ENCODE measurements at regions not wholly inside any gene's neighbourhood (a gene's known extent, or its start where the extent isn't known, plus 50 kb on each side); places are given as distances from the start of the nearest gene placed in this dataset.

DNA sequence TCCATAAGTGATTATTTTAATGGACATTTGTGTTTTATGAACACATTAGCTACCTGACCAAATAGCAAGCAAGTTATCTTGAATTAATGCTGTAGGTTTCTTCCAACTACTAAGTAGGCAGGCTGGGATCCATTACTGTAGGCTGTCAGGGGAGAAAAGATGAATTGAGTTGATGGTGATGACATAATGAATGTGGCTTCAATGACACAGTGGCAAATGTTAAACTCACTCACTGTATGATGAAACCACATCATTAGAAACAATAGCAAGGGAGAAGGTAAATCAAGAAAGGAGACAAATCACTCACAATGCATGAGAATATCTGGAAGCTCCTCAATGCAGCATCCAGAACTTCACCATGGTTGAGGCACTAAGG is 529.7 kb upstream of the CITED2 start:
- no peak overlapping the region for H3K4me3 ChIP-seq (ENCODE audit: low read depth, low read length)
- no peaks in the 10 kb centered on the region for H3K27me3 ChIP-seq (ENCODE audit: control insufficient read depth, insufficient read depth, low read length)
- H3K9ac ChIP-seq (ENCODE audit: low read depth, low read length) = no peak overlapping the region
- H3K9me3 ChIP-seq (ENCODE audit: control insufficient read depth, insufficient read depth, low read length) = no peaks in the 10 kb centered on the region
- H3K36me3 ChIP-seq (ENCODE audit: control insufficient read depth, insufficient read depth, low read length) = no peaks in the 10 kb centered on the region
- H3K4me1 ChIP-seq (ENCODE audit: control insufficient read depth, insufficient read depth, low read length) = peaks cover 4% of the 10 kb centered on the region

DNA sequence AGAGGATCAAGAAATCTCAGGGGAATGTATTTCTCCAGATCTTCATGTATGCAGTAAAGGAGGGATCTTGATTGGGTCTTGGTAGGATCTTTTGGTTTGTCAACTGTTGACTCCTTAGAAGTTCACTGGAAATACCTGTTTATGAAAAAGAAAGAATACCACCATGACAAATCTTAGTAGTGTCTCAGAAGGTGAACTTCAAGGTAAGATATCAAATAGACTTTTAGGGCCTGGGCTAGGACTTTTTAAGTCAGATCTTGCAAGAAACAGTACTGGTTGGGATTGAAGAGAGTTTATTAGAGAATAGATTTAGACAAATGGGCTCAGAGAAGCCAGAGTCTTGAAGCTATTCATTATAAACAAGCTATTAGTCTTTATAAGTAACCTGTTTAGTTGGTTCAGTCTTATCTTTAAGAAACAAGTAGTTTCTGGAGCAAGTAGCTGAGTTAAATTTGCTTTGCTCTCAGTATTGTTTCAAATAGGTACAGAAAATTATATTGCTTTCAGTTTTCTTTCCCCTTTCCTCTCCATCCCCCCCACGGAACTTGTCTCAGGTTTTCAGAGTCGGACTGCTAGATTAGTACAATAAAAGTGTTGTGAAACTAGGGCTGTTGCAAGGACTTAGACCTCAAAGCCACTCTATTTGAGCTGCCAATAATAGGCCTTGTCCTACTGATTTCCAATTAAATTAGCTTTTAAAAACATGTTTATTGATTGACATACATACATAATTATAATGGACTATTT is 529.1 kb upstream of the CITED2 start:
- H3K36me3 ChIP-seq (ENCODE audit: control insufficient read depth, insufficient read depth, low read length) = no peaks in the 10 kb centered on the region
- no peak overlapping the region for H3K4me3 ChIP-seq (ENCODE audit: low read depth, low read length)
- H3K27me3 ChIP-seq (ENCODE audit: control insufficient read depth, insufficient read depth, low read length) = no peaks in the 10 kb centered on the region
- H3K9ac ChIP-seq (ENCODE audit: low read depth, low read length) = no peak overlapping the region
- H3K4me1 ChIP-seq (ENCODE audit: control insufficient read depth, insufficient read depth, low read length) = peaks cover 4% of the 10 kb centered on the region
- H3K9me3 ChIP-seq (ENCODE audit: control insufficient read depth, insufficient read depth, low read length) = no peaks in the 10 kb centered on the region

DNA sequence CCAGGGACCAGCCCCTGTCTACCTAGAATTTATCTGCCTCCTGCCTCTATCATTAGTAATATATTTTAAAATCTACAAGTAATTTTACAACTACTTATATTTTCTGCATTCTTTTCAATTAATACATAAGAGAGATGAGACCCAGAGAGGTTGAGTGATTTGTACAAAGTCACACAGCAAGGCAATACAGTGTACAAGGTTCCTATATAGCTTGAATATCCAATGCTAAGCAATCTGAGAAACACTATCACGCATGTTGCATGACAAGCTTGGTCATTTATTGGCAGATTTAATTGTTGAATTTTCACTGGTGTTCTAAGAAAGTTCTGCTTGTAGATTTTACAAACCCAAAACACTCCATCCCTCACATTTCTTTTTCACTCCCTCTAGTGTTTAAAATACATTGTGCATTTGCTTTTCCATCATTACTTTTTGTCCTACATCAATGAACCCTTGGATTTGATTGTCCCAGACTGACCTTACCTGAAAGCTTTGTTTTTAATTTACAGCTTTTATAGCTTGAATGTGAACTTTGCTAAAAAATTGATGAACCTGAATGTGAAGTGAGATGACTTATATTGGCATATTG is 520.9 kb upstream of the CITED2 start:
- H3K36me3 ChIP-seq (ENCODE audit: control insufficient read depth, insufficient read depth, low read length) = no peaks in the 10 kb centered on the region
- no peak overlapping the region for H3K9ac ChIP-seq (ENCODE audit: low read depth, low read length)
- no peak overlapping the region for H3K4me3 ChIP-seq (ENCODE audit: low read depth, low read length)
- no peaks in the 10 kb centered on the region for H3K9me3 ChIP-seq (ENCODE audit: control insufficient read depth, insufficient read depth, low read length)
- no peaks in the 10 kb centered on the region for H3K27me3 ChIP-seq (ENCODE audit: control insufficient read depth, insufficient read depth, low read length)
- H3K4me1 ChIP-seq (ENCODE audit: control insufficient read depth, insufficient read depth, low read length) = no peaks in the 10 kb centered on the region

DNA sequence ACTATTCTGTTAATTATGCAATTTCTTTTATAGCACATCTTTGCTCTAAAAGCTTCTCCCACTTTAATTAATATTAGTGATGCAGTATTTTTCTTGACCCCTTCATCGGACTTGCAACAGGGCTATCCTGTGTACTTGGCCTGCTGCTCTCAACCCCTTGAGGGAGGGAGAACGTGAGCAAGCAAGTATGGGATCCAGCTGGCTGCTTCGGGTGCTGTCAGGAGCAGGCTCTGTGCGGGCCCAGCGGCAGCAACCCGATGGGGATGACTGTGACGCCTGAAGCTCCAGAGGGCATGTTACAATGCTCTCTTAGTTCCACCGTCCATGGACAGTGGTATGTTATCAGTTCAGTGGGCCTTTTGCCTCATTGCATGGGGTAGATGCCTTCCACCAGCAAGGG is 519.8 kb upstream of the CITED2 start:
- peaks cover 8% of the 10 kb centered on the region for H3K4me1 ChIP-seq (ENCODE audit: control insufficient read depth, insufficient read depth, low read length)
- H3K27me3 ChIP-seq (ENCODE audit: control insufficient read depth, insufficient read depth, low read length) = no peaks in the 10 kb centered on the region
- H3K36me3 ChIP-seq (ENCODE audit: control insufficient read depth, insufficient read depth, low read length) = no peaks in the 10 kb centered on the region
- no peaks in the 10 kb centered on the region for H3K9me3 ChIP-seq (ENCODE audit: control insufficient read depth, insufficient read depth, low read length)
- no peak overlapping the region for H3K4me3 ChIP-seq (ENCODE audit: low read depth, low read length)
- no peak overlapping the region for H3K9ac ChIP-seq (ENCODE audit: low read depth, low read length)

DNA sequence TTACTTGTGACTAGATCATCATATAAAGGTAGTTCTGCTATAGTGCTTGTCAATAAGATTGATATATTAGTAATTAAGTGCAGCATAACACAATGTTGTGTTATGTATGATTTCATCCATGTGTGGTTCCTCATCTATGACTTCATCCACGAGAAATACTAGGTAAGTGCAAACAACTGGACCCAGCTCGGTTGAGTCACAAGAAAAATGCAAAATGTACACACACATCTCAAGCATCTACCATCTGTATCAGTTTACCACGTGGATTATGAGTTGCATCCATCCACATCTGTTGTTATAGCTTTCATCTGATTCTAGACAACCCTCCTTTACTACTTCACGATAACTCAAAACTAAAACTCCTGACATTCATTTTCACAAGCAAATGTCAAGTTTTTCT is 517.0 kb upstream of the CITED2 start:
- H3K4me3 ChIP-seq (ENCODE audit: low read depth, low read length) = no peak overlapping the region

DNA sequence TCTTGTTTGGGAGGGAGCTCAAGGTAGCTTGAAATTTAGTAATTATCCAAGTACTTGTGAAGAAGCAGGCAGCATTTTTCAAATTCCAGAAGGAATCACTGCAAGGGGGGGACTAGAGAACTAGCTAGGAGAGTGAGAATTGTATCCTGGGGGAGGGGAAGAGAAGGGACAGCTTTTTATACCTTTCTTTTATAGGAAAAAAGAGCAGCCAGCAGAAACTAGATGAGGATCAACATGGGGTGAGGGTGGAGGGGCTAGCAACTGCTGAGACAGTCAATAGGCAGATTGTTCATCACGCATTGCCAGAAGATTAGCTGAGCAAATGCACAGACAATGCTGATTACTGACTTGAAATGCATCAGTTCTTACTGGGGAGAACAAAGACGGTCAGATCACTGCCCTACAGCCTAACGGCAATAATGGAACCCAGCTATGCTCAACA is 514.3 kb upstream of the CITED2 start:
- Histone ChIP-seq H3K4me3 (ENCODE audit: low read depth, low read length) (no peak overlapping the region), H3K9me3 (ENCODE audit: control insufficient read depth, insufficient read depth, low read length) (no peaks in the 10 kb centered on the region), H3K27me3 (ENCODE audit: control insufficient read depth, insufficient read depth, low read length) (no peaks in the 10 kb centered on the region), H3K36me3 (ENCODE audit: control insufficient read depth, insufficient read depth, low read length) (no peaks in the 10 kb centered on the region), H3K4me1 (ENCODE audit: control insufficient read depth, insufficient read depth, low read length) (peaks cover 27% of the 10 kb centered on the region), H3K9ac (ENCODE audit: low read depth, low read length) (no peak overlapping the region)

More for the DNA sequence above, 517.0 kb upstream of the CITED2 start:
- Histone ChIP-seq H3K4me1 (ENCODE audit: control insufficient read depth, insufficient read depth, low read length) (peaks cover 18% of the 10 kb centered on the region), H3K9ac (ENCODE audit: low read depth, low read length) (no peak overlapping the region), H3K36me3 (ENCODE audit: control insufficient read depth, insufficient read depth, low read length) (no peaks in the 10 kb centered on the region), H3K27me3 (ENCODE audit: control insufficient read depth, insufficient read depth, low read length) (no peaks in the 10 kb centered on the region), H3K9me3 (ENCODE audit: control insufficient read depth, insufficient read depth, low read length) (no peaks in the 10 kb centered on the region)

DNA sequence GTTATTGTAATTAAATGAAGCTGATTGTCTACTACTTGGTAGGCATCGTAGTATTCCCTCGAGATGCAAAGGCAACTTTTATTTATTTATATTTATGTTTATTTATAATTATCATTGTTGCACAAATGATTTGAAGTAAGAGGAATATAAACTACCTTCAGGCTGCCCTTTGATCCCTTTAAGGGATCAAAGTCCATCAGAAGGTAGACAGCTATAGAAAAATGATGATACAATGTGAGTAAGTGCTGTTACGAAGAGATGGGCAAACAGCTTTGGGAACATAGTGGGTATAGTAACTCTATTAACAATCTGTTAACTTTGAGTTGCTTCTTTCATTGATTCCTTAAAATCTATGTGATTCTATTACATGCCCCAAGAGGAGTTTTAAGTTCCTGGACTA is 512.8 kb upstream of the CITED2 start:
- Histone ChIP-seq H3K9ac (ENCODE audit: low read depth, low read length) (no peak overlapping the region), H3K36me3 (ENCODE audit: control insufficient read depth, insufficient read depth, low read length) (no peaks in the 10 kb centered on the region), H3K4me3 (ENCODE audit: low read depth, low read length) (no peak overlapping the region), H3K4me1 (ENCODE audit: control insufficient read depth, insufficient read depth, low read length) (peaks cover 35% of the 10 kb centered on the region), H3K9me3 (ENCODE audit: control insufficient read depth, insufficient read depth, low read length) (no peaks in the 10 kb centered on the region), H3K27me3 (ENCODE audit: control insufficient read depth, insufficient read depth, low read length) (no peaks in the 10 kb centered on the region)

DNA sequence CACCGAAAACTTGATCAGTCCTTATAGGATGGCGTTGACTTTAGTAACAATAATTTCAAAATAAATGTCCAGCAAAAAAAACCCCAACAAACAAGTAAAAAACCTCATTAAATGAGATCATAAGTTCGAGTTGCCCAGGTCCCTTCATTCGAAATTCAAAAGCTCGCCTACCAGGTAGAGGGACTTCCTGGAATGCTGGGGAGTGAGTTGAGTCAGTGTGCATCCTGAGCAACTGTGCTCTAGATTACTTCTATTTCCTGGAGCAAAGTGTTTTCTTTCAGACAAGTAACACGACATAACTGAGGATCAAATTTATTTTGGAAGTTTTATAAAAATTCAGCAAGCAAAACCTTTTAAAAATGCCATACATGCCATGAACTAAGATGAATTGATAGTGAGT is 511.9 kb upstream of the CITED2 start:
- Histone ChIP-seq H3K36me3 (ENCODE audit: control insufficient read depth, insufficient read depth, low read length) (no peaks in the 10 kb centered on the region), H3K4me3 (ENCODE audit: low read depth, low read length) (no peak overlapping the region), H3K4me1 (ENCODE audit: control insufficient read depth, insufficient read depth, low read length) (peaks cover 35% of the 10 kb centered on the region), H3K9ac (ENCODE audit: low read depth, low read length) (no peak overlapping the region), H3K9me3 (ENCODE audit: control insufficient read depth, insufficient read depth, low read length) (no peaks in the 10 kb centered on the region), H3K27me3 (ENCODE audit: control insufficient read depth, insufficient read depth, low read length) (no peaks in the 10 kb centered on the region)

DNA sequence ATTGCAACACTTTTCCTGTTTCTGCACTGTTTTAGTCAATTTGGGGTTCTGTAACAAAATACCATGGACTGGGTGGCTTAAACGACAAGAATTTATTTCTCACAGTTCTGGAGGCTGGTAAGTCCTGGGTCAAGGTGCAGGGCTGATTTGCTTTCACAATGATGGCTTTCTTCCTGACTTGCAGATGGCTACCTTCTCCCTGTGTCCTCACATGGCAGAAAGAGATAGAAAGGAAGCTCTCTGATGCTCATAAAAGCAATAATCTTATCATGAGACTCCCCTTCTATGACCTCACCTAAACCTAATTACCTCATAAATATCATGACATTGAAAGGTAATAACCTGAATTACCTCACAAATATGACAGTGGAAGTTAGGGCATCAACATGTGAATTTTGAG is 511.5 kb upstream of the CITED2 start:
- H3K4me3 ChIP-seq (ENCODE audit: low read depth, low read length) = no peak overlapping the region
- no peak overlapping the region for H3K9ac ChIP-seq (ENCODE audit: low read depth, low read length)
- no peaks in the 10 kb centered on the region for H3K9me3 ChIP-seq (ENCODE audit: control insufficient read depth, insufficient read depth, low read length)
- H3K27me3 ChIP-seq (ENCODE audit: control insufficient read depth, insufficient read depth, low read length) = no peaks in the 10 kb centered on the region
- no peaks in the 10 kb centered on the region for H3K36me3 ChIP-seq (ENCODE audit: control insufficient read depth, insufficient read depth, low read length)
- peaks cover 39% of the 10 kb centered on the region for H3K4me1 ChIP-seq (ENCODE audit: control insufficient read depth, insufficient read depth, low read length)

DNA sequence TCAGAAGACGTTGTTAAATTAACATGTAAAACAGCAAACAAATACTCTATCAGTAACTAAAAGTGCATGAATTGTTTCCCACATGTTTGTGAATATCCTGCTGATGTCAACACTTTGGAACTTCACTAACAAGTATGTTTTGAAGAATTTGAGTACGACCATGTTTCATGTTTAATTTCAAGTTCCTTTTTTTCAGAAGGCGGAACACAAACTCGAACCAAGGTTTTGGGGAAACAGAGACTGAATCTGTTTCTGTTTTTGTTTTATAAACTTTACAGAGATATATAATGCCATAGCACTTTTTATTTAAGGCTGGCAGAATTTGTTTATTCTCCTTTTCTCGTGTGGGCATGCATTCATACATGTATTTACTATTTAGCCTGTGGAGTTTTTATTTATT is 509.3 kb upstream of the CITED2 start:
- Histone ChIP-seq H3K4me1 (ENCODE audit: control insufficient read depth, insufficient read depth, low read length) (peaks cover 30% of the 10 kb centered on the region), H3K9me3 (ENCODE audit: control insufficient read depth, insufficient read depth, low read length) (no peaks in the 10 kb centered on the region), H3K9ac (ENCODE audit: low read depth, low read length) (no peak overlapping the region), H3K27me3 (ENCODE audit: control insufficient read depth, insufficient read depth, low read length) (no peaks in the 10 kb centered on the region), H3K36me3 (ENCODE audit: control insufficient read depth, insufficient read depth, low read length) (no peaks in the 10 kb centered on the region), H3K4me3 (ENCODE audit: low read depth, low read length) (no peak overlapping the region)

DNA sequence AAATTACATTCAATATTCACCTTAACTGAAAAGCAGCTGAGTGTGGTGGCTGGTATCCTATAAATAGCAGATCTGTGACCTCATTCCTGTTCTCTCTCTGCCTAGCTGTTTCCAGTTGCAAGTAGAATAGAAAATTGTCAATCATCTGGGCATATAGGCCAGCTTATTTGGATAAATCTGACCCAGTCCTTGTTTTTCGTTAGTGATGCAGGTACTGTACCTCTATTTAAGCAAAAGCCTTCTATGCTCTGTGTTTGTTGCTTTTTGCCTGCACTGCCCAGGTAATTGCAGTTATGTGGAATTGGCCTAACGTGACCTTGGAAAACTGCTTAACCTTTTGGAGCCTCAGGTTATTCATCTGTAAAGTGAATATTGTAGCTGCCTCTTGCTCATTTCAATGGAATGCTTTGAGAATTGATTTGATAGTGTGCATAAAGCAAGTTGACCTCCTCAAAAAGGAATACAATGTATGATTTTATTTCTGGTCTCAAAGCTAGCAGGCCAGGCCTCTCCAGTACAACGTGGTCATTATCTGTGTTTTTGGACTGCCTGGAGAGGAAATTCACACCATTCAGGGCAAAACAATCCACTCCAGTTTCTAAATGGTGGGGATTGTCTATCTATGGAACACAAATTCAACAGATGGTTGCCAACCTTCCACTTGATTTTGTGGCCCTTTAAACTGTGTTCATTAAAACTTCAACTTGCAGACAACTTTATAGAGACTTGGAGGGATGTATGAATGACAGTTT is 508.7 kb upstream of the CITED2 start:
- H3K9ac ChIP-seq (ENCODE audit: low read depth, low read length) = no peak overlapping the region
- no peak overlapping the region for H3K4me3 ChIP-seq (ENCODE audit: low read depth, low read length)
- H3K27me3 ChIP-seq (ENCODE audit: control insufficient read depth, insufficient read depth, low read length) = no peaks in the 10 kb centered on the region
- no peaks in the 10 kb centered on the region for H3K9me3 ChIP-seq (ENCODE audit: control insufficient read depth, insufficient read depth, low read length)
- H3K36me3 ChIP-seq (ENCODE audit: control insufficient read depth, insufficient read depth, low read length) = no peaks in the 10 kb centered on the region
- peaks cover 27% of the 10 kb centered on the region for H3K4me1 ChIP-seq (ENCODE audit: control insufficient read depth, insufficient read depth, low read length)

DNA sequence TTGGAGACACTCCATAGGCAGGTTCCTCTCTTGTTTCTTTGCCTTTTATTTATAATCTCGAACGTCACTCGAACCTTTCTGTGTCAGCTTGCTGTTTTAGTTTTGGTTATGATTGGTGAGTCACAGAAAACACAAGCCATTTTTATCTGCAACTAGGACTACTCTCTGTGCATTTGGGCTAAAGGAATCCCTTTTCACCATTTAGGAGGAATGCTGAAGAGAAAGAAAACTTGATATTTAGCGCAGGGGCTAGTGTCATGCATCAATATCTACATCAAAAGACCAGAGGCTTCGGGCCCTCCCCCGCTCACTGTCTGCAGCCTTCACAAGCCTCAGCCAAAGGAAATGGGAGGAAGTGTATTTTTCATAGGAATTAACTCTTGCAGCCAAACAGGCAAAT is 507.8 kb upstream of the CITED2 start:
- no peaks in the 10 kb centered on the region for H3K27me3 ChIP-seq (ENCODE audit: control insufficient read depth, insufficient read depth, low read length)
- H3K4me3 ChIP-seq (ENCODE audit: low read depth, low read length) = no peak overlapping the region
- H3K4me1 ChIP-seq (ENCODE audit: control insufficient read depth, insufficient read depth, low read length) = peaks cover 21% of the 10 kb centered on the region
- no peaks in the 10 kb centered on the region for H3K9me3 ChIP-seq (ENCODE audit: control insufficient read depth, insufficient read depth, low read length)
- no peaks in the 10 kb centered on the region for H3K36me3 ChIP-seq (ENCODE audit: control insufficient read depth, insufficient read depth, low read length)
- no peak overlapping the region for H3K9ac ChIP-seq (ENCODE audit: low read depth, low read length)
